ENCODE measurements at regions not wholly inside any gene's neighbourhood (a gene's known extent, or its start where the extent isn't known, plus 50 kb on each side); places are given as distances from the start of the nearest gene placed in this dataset.

GRCh38 chr3:117441851-117442250, 732.3 kb downstream of the TUSC7 start:
- ChIA-PET POLR2A (no interaction called here), CTCF (interaction anchor here (1.1 kb wide), 2 partner anchors 383 to 671 kb away, joined by 4 to 6 read pairs; no protein-coding TSS in a partner anchor)
- no peak overlapping the region for H3K27ac ChIP-seq (ENCODE audit: low read depth, low read length)
- TF ChIP-seq, protein P1, sequence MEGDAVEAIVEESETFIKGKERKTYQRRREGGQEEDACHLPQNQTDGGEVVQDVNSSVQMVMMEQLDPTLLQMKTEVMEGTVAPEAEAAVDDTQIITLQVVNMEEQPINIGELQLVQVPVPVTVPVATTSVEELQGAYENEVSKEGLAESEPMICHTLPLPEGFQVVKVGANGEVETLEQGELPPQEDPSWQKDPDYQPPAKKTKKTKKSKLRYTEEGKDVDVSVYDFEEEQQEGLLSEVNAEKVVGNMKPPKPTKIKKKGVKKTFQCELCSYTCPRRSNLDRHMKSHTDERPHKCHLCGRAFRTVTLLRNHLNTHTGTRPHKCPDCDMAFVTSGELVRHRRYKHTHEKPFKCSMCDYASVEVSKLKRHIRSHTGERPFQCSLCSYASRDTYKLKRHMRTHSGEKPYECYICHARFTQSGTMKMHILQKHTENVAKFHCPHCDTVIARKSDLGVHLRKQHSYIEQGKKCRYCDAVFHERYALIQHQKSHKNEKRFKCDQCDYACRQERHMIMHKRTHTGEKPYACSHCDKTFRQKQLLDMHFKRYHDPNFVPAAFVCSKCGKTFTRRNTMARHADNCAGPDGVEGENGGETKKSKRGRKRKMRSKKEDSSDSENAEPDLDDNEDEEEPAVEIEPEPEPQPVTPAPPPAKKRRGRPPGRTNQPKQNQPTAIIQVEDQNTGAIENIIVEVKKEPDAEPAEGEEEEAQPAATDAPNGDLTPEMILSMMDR (IDR thresholded peaks at IDR 0.05; ENCODE audit: low read depth, low read length) = no peak
- H3K27me3 ChIP-seq (ENCODE audit: control insufficient read depth, insufficient read depth, low read length) = no peaks in the 10 kb centered on the region
- no peak overlapping the region for H3K4me3 ChIP-seq (ENCODE audit: low read depth, low read length)
- DNase-seq (ENCODE audit: low read depth, low spot score) = no peak
- no peaks in the 10 kb centered on the region for H3K9me3 ChIP-seq (ENCODE audit: control insufficient read depth, insufficient read depth, low read length)

DNA sequence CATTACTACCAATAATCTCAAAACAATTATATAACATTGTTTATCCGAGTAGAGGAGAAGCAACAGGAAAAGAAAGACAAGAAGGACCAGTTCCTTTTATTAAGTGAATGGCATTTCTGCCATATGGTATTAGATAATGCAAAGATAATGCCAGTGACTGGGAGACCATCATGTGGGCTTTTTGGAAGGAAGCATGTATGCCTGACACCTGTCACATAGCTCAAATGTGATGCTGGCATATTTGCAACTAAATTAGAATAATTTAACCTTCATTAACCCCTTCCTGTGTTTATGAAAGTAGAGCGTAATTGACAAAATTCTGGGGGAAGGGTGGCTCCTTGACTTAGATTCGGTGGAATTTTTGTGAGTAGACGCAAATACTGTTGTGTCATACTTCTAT, 733.0 kb downstream of the TUSC7 start:
- TF ChIP-seq, protein P1 (IDR thresholded peaks at IDR 0.05; ENCODE audit: low read depth, low read length) = no peak
- no peak overlapping the region for H3K4me3 ChIP-seq (ENCODE audit: low read depth, low read length)
- no peaks in the 10 kb centered on the region for H3K27me3 ChIP-seq (ENCODE audit: control insufficient read depth, insufficient read depth, low read length)
- no peak for DNase-seq (ENCODE audit: low read depth, low spot score)
- H3K27ac ChIP-seq (ENCODE audit: low read depth, low read length) = no peak overlapping the region
- POLR2A ChIA-PET = no interaction called here
- CTCF ChIA-PET = no interaction called here
- no peaks in the 10 kb centered on the region for H3K9me3 ChIP-seq (ENCODE audit: control insufficient read depth, insufficient read depth, low read length)

GRCh38 chr3:117443014-117443413, 733.4 kb downstream of the TUSC7 start:
- H3K27me3 ChIP-seq (ENCODE audit: control insufficient read depth, insufficient read depth, low read length) = no peaks in the 10 kb centered on the region
- ChIA-PET CTCF (no interaction called here), POLR2A (no interaction called here)
- no peak overlapping the region for H3K4me3 ChIP-seq (ENCODE audit: low read depth, low read length)
- H3K27ac ChIP-seq (ENCODE audit: low read depth, low read length) = no peak overlapping the region
- TF ChIP-seq, protein P1 (IDR thresholded peaks at IDR 0.05; ENCODE audit: low read depth, low read length) = no peak
- DNase-seq (ENCODE audit: low read depth, low spot score) = peak; percentile 10
- no peaks in the 10 kb centered on the region for H3K9me3 ChIP-seq (ENCODE audit: control insufficient read depth, insufficient read depth, low read length)

DNA sequence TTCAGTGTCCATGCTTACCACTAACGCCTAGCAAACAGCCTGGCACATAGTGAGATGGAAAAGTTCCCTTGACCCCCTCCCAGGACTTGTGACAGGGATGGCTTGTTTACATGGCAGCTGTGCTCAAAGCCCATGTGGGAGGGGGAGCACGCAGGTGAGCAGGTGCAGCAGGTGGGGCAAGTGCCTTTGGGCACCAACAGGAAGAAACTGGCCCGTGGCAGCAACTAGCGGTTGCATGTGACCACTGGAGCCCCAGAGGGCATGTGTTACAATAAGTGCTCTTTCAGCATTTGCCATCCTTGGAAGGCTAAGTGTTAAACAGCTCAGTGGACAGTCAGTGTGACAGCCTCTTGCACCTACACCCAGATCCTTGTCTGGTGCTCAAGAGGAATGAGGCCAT, 734.6 kb downstream of the TUSC7 start:
- H3K9me3 ChIP-seq (ENCODE audit: control insufficient read depth, insufficient read depth, low read length) = no peaks in the 10 kb centered on the region
- POLR2A ChIA-PET = no interaction called here
- no peak overlapping the region for H3K27ac ChIP-seq (ENCODE audit: low read depth, low read length)
- H3K4me3 ChIP-seq (ENCODE audit: low read depth, low read length) = no peak overlapping the region
- CTCF ChIA-PET = no interaction called here
- no peak for DNase-seq (ENCODE audit: low read depth, low spot score)
- H3K27me3 ChIP-seq (ENCODE audit: control insufficient read depth, insufficient read depth, low read length) = no peaks in the 10 kb centered on the region
- TF ChIP-seq, protein P1 (IDR thresholded peaks at IDR 0.05; ENCODE audit: low read depth, low read length) = no peak

DNA sequence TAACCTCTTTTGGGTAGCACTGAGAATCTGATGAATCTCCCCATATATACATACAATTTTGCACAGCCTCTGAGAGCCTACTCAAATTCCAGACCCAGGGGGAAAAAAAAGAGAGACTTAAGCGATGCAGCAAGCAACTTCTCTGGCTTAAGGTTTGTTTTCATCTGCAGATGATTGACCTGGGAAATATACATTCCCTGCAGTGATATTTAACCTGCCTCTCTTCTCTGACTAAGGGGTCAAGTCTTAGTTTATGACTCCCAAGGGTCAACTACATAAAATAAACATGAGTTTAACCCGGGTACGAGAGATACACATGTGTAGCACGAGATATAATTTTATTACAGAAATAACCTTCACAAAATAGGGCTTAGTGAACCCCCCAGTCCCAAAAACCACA, 737.8 kb downstream of the TUSC7 start:
- ChIA-PET POLR2A (no interaction called here), CTCF (no interaction called here)
- TF ChIP-seq, protein P1 (IDR thresholded peaks at IDR 0.05; ENCODE audit: low read depth, low read length) = no peak
- DNase-seq (ENCODE audit: low read depth, low spot score) = no peak
- H3K27me3 ChIP-seq (ENCODE audit: control insufficient read depth, insufficient read depth, low read length) = no peaks in the 10 kb centered on the region
- no peak overlapping the region for H3K4me3 ChIP-seq (ENCODE audit: low read depth, low read length)
- no peak overlapping the region for H3K27ac ChIP-seq (ENCODE audit: low read depth, low read length)
- H3K9me3 ChIP-seq (ENCODE audit: control insufficient read depth, insufficient read depth, low read length) = no peaks in the 10 kb centered on the region
